H1 (cell line): ENCODE measurements at regions not wholly inside any gene's neighbourhood (a gene's known extent, or its start where the extent isn't known, plus 50 kb on each side); places are given as distances from the start of the nearest gene placed in this dataset.

Experiments used
- CHD1 ChIP-seq: IDR thresholded peaks from 2 replicates; pipeline ENCODE4 v1.6.1; 2012; ENCODE audit warnings: low read depth, low read length, improper control_type of control experiment
- CHD2 ChIP-seq: IDR thresholded peaks from 2 replicates; pipeline ENCODE4 v1.6.1; 2012; ENCODE audit warnings: low read length, improper control_type of control experiment
- CHD7 ChIP-seq: fragments of 300-600 bp; sonication (generic); IDR thresholded peaks from 2 replicates; pipeline ENCODE4 v1.7.1; 2012; ENCODE audit warnings: low read length, moderate library complexity, mild to moderate bottlenecking, inconsistent platforms; ENCODE audit not compliant: insufficient replicate concordance
- CREB1 ChIP-seq: IDR thresholded peaks from 2 replicates; pipeline ENCODE4 v1.6.1; 2012; ENCODE audit warnings: inconsistent platforms
- JUN ChIP-seq: IDR thresholded peaks from 2 replicates; pipeline ENCODE4 v1.6.1; 2011; ENCODE audit warnings: low read depth, mild to moderate bottlenecking, improper control_type of control experiment, low read length
- SAP30 ChIP-seq: fragments of 300-600 bp; sonication (generic); IDR thresholded peaks from 2 replicates; pipeline ENCODE4 v1.7.1; 2012; ENCODE audit warnings: low read length, moderate library complexity, mild to moderate bottlenecking, inconsistent platforms; ENCODE audit not compliant: insufficient read depth, insufficient replicate concordance

- no peak for TF ChIP-seq CHD7
- no peak for TF ChIP-seq CREB1
- no peak for TF ChIP-seq CHD1
- no peak for TF ChIP-seq JUN
- no peak for TF ChIP-seq CHD2
- TF ChIP-seq SAP30: no peak
- TF ChIP-seq, all 59 proteins: peak for 0
Observed at GRCh38 chr6:93917216-93917615, 497.9 kb upstream of the EPHA7 start (continued).
